GM12864 (cell line): ENCODE measurements at regions not wholly inside any gene's neighbourhood (a gene's known extent, or its start where the extent isn't known, plus 50 kb on each side); places are given as distances from the start of the nearest gene placed in this dataset.
"Not testable (repeated sequence)": the region's sequence is repeated elsewhere in the genome, so short reads cannot be mapped to it uniquely, and the experiment has no call there.

ENCODE experiments used
- DNase-seq: peaks from one replicate; pipeline ENCODE4 v3.0.0-alpha.2; 2011; ENCODE audit warnings: low read depth
- H3K4me3 ChIP-seq: 2 replicates; pipeline ENCODE4 v1.5.1; 2011; ENCODE audit warnings: mild to moderate bottlenecking, low read depth, low read length, control low read depth
- CTCF ChIP-seq: IDR thresholded peaks from 2 replicates; pipeline ENCODE4 v1.5.1; 2011; ENCODE audit warnings: low read depth, mild to moderate bottlenecking, moderate library complexity, low read length, control low read depth, inconsistent platforms; ENCODE audit errors: missing control alignments

DNA sequence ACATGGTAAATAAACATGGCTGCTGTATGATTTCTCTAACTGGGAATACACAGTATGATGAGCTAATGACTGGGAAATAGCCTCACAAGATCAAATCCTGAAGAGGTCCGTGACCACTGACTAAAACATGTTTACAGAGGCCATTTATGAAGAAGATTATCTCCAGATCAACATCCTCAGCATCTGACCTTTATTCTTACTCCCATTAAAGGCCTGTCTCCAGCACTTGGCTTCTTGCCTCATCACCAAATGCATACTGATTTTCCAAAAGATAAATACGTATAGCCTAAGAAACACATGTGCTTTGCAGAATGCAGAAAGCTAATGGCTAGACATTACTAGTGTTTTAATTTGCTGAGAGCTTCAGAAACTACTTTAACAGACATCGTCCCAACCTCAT lies 108.0 kb upstream of the TSLP start:
- no peak for TF ChIP-seq CTCF
- no peak for DNase-seq
- no peak overlapping the region for H3K4me3 ChIP-seq

DNA sequence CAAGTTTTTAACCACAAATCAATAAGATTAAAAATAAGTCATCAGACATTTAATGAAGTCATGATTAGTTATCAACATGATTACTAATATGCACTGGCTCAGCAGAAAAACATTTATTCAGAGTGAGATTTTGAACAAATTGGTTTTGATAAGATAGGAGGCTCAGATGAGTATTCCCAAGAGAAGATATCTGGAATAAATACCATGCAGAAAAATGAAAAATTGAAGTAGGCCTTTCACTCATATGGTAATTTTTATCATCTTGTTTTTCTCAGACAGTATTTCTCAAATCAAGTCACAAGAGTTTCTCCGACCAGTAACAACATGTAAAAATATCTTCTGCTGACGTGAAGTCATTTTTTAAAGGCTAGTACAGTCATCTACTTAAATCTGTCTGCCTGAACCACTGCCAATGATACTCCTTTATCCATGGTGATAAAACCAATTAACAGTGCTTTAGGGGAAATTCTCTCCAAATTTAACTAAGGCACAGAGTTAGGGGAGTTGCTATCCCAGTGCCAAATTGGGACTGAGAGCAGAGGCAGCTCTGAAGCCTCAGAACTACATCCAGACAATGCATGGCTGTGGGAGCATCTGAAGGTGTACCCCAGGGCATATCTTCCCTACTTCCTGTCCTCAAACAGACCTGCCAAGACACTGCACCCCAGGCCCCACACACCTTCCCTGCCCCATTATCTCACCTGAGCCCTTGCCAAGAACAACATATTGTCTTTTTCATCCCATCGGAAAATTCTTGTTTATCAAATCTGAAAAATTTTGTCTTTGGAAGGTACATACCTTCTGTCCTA lies 105.5 kb upstream of the TSLP start:
- TF ChIP-seq CTCF: no peak
- no peak for DNase-seq
- no peak overlapping the region for H3K4me3 ChIP-seq

- H3K4me3 ChIP-seq: no peak overlapping the region
- TF ChIP-seq CTCF: no peak
- no peak for DNase-seq
These were observed 103.1 kb upstream of the TSLP start for GRCh38 chr5:110968246-110969005.

GRCh38 chr5:110969502-110969901 lies 102.0 kb upstream of the TSLP start:
- TF ChIP-seq CTCF: no peak
- DNase-seq: no peak
- H3K4me3 ChIP-seq: no peak overlapping the region

GRCh38 chr5:110973510-110973909 lies 98.0 kb upstream of the TSLP start:
- DNase-seq: no peak
- TF ChIP-seq CTCF: no peak
- H3K4me3 ChIP-seq: no peak overlapping the region

DNA sequence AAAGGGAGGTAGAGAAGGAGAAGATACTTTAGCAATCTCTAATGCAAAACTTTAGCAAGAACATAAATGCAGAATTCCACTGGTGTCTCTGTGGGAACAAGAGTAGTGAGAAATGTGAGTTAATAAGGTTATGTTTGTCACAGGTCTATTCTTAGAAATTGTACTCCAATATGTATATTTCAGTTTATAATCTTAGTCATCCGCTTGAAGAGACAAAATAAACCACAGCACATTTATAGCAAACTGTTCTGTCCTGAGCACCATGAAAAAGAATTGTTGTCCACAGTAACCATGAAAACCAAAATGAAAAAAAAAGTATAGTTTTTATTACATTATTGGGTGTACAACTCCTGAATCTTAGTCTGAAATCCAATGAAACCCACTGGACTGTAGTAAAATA lies 93.6 kb upstream of the TSLP start:
- no peak for DNase-seq
- TF ChIP-seq CTCF: no peak
- H3K4me3 ChIP-seq: no peak overlapping the region

GRCh38 chr5:110985882-110986281 lies 85.6 kb upstream of the TSLP start:
- not testable (repeated sequence) for H3K4me3 ChIP-seq, DNase-seq

DNA sequence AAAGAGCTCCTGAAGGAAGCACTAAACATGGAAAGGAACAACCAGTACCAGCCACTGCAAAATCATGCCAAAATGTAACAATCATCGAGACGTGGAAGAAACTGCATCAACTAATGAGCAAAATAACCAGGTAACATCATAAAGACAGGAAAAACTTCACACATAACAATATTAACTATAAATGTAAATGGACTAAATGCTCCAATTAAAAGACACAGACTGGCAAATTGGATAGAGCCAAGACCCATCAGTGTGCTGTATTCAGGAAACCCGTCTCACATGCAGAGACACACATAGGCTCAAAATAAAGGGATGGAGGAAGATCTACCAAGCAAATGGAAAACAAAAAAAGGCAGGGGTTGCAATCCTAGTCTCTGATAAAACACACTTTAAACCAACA lies 83.9 kb upstream of the TSLP start:
- DNase-seq, H3K4me3 ChIP-seq: not testable (repeated sequence)
